T-cell (primary cell): ENCODE measurements at regions not wholly inside any gene's neighbourhood (a gene's known extent, or its start where the extent isn't known, plus 50 kb on each side); places are given as distances from the start of the nearest gene placed in this dataset.
A peak's percentile ranks its signal among the peaks of the same experiment; 100 is the strongest.
"Not testable (repeated sequence)": the region's sequence is repeated elsewhere in the genome, so short reads cannot be mapped to it uniquely, and the experiment has no call there.

Source experiments
- ATAC-seq, 4 experiments: fragments of 200-7000 bp in 3 of 4; fragments of 150-1000 bp in 1 of 4; cut with Tn5 transposase; replicated peaks in 1 of 4; 1 replicate in 3 of 4; 2 replicates in 1 of 4; pipeline ENCODE4 v1.10.0; 2021; ENCODE audit warnings: moderate library complexity in 3 of 4, mild to moderate bottlenecking in 2 of 4, moderate number of reproducible peaks in 1 of 4
- CTCF ChIA-PET, 2 donors: fragments of 300-600 bp; sonication (Branson Sonifier 250); formaldehyde crosslinking; loops; one replicate each; lab custom pipeline; 2022; ENCODE audit warnings: antibody characterized with exemption in 2 of 2; lab: Charles Lee
- POLR2A ChIA-PET, 2 donors: fragments of 300-600 bp; sonication (Branson Sonifier 250); formaldehyde crosslinking; loops; one replicate each; lab custom pipeline; 2022; ENCODE audit warnings: antibody characterized with exemption in 2 of 2; lab: Charles Lee
- DNase-seq, 35 experiments: peaks; one replicate each; pipeline versions ENCODE4 v3.0.0 to v3.0.0-alpha.2; 2013 to 2023
- H3K27ac ChIP-seq: one replicate; pipeline ENCODE4 v1.5.1; 2013; ENCODE audit warnings: low read length
- H3K27me3 ChIP-seq, 2 experiments: replicated peaks in 1 of 2; 1 replicate in 1 of 2; 2 replicates in 1 of 2; pipeline versions ENCODE4 v1.6.1 to v1.7.0; 2013; ENCODE audit warnings: low read length in 1 of 2, mixed read lengths in 1 of 2; ENCODE audit not compliant: control insufficient read depth in 2 of 2, insufficient read depth in 2 of 2; ENCODE audit errors: extremely low read depth in 1 of 2
- H3K36me3 ChIP-seq, 2 donors: 1 replicate in 1 of 2; 2 replicates in 1 of 2; pipeline versions ENCODE4 v1.6.1 to v1.7.0; 2013; ENCODE audit warnings: low read length in 1 of 2; ENCODE audit not compliant: control insufficient read depth in 2 of 2, insufficient read depth in 1 of 2; ENCODE audit errors: extremely low read depth in 1 of 2
- H3K4me1 ChIP-seq, 2 experiments: 1 replicate in 1 of 2; 2 replicates in 1 of 2; pipeline versions ENCODE4 v1.6.1 to v1.7.0; 2013; ENCODE audit warnings: low read length in 2 of 2, mixed read lengths in 1 of 2; ENCODE audit not compliant: insufficient read depth in 2 of 2, control insufficient read depth in 1 of 2; ENCODE audit errors: extremely low read depth in 1 of 2
- H3K4me3 ChIP-seq, 2 donors: 1 replicate in 1 of 2; 2 replicates in 1 of 2; pipeline versions ENCODE4 v1.5.1 to v1.7.0; 2013; ENCODE audit warnings: mild to moderate bottlenecking in 2 of 2, low read length in 1 of 2, moderate library complexity in 1 of 2; ENCODE audit not compliant: control insufficient read depth in 1 of 2; ENCODE audit errors: extremely low read depth in 1 of 2
- H3K9me3 ChIP-seq: 2 replicates; pipeline ENCODE4 v1.7.0; 2013
- H3K27ac Mint-ChIP-seq, 2 donors: one replicate each; pipeline ENCODE4 v1.8.0; 2020 to 2021; ENCODE audit warnings: mild to moderate bottlenecking in 2 of 2, mixed read lengths in 2 of 2
- H3K27me3 Mint-ChIP-seq, 2 donors: one replicate each; pipeline ENCODE4 v1.8.0; 2021 to 2022; ENCODE audit warnings: mixed read lengths in 2 of 2
- H3K36me3 Mint-ChIP-seq: one replicate; pipeline ENCODE4 v1.8.0; 2021; ENCODE audit warnings: mixed read lengths
- H3K4me1 Mint-ChIP-seq, 3 donors: one replicate each; pipeline ENCODE4 v1.8.0; 2020 to 2022; ENCODE audit warnings: mixed read lengths in 3 of 3, mild to moderate bottlenecking in 1 of 3
- H3K4me3 Mint-ChIP-seq, 3 donors: one replicate each; pipeline ENCODE4 v1.8.0; 2020 to 2022; ENCODE audit warnings: mild to moderate bottlenecking in 3 of 3, mixed read lengths in 3 of 3, moderate library complexity in 3 of 3
- H3K9me3 Mint-ChIP-seq, 3 donors: one replicate each; pipeline ENCODE4 v1.8.0; 2020 to 2022; ENCODE audit warnings: mixed read lengths in 3 of 3
- WGBS: methylation state at CpG from one replicate; pipeline ENCODE4 v1.1.5; 2013; ENCODE audit warnings: missing lambda C conversion rate; ENCODE audit not compliant: insufficient coverage; 5-methylcytosine and 5-hydroxymethylcytosine counted together

GRCh38 chr7:27457603-27458565, 204.8 kb downstream of the HIBADH start:
- H3K9me3 ChIP-seq, H3K36me3 Mint-ChIP-seq, H3K4me3 ChIP-seq, H3K27ac Mint-ChIP-seq, H3K4me3 Mint-ChIP-seq, CTCF ChIA-PET, H3K4me1 ChIP-seq, H3K4me1 Mint-ChIP-seq, POLR2A ChIA-PET, H3K36me3 ChIP-seq, H3K27ac ChIP-seq, H3K27me3 ChIP-seq, DNase-seq, H3K9me3 Mint-ChIP-seq: not testable (repeated sequence)
- H3K27me3 Mint-ChIP-seq, result peaks cover 23 to 30% of the 10 kb centered on the region in 2 donors
- 92% methylated on average over 20 of the region's 35 CpGs for WGBS
- ATAC-seq, result peak in 2 of 4 experiments; percentile 37 to 43

GRCh38 chr7:27459021-27459730, 203.5 kb downstream of the HIBADH start:
- Histone ChIP-seq H3K36me3 (no peaks in the 10 kb centered on the region), H3K27ac (no peak overlapping the region), H3K4me1 (no peaks in the 10 kb centered on the region), H3K4me3 (no peak overlapping the region), H3K9me3 (no peaks in the 10 kb centered on the region), H3K27me3 (peaks cover 2 to 6% of the 10 kb centered on the region in 2 experiments)
- ChIA-PET POLR2A (no interaction called here), CTCF (no interaction called here)
- DNase-seq, result no peak
- H3K9me3 Mint-ChIP-seq, result no peaks in the 10 kb centered on the region
- H3K4me3 Mint-ChIP-seq, result no peak overlapping the region
- WGBS, result 90% methylated on average over 3 of the region's 4 CpGs
- H3K27me3 Mint-ChIP-seq, result peaks cover 17 to 35% of the 10 kb centered on the region in 2 donors
- no peak for ATAC-seq
- no peaks in the 10 kb centered on the region for H3K4me1 Mint-ChIP-seq
- H3K36me3 Mint-ChIP-seq, result no peaks in the 10 kb centered on the region
- H3K27ac Mint-ChIP-seq, result no peak overlapping the region

GRCh38 chr7:27459731-27460053, 203.0 kb downstream of the HIBADH start:
- ChIA-PET CTCF (no interaction called here), POLR2A (no interaction called here)
- Mint-ChIP-seq H3K27me3 (peaks cover 16 to 35% of the 10 kb centered on the region in 2 donors), H3K9me3 (no peaks in the 10 kb centered on the region), H3K27ac (no peak overlapping the region), H3K4me1 (no peaks in the 10 kb centered on the region), H3K36me3 (no peaks in the 10 kb centered on the region), H3K4me3 (no peak overlapping the region)
- Histone ChIP-seq H3K27me3 (peaks cover under 1 to 2% of the 10 kb centered on the region in 2 experiments), H3K36me3 (no peaks in the 10 kb centered on the region), H3K27ac (no peak overlapping the region), H3K4me1 (no peaks in the 10 kb centered on the region), H3K9me3 (no peaks in the 10 kb centered on the region), H3K4me3 (no peak overlapping the region)
- ATAC-seq (no peak), DNase-seq (no peak)
- WGBS, result 100% methylated on average over 1 of the region's 2 CpGs

- Histone ChIP-seq H3K9me3 (no peaks in the 10 kb centered on the region), H3K27ac (no peak overlapping the region), H3K36me3 (no peaks in the 10 kb centered on the region), H3K4me3 (no peak overlapping the region), H3K27me3 (peaks cover 0 to 2% of the 10 kb centered on the region in 2 experiments), H3K4me1 (no peaks in the 10 kb centered on the region)
- DNase-seq (no peak), ATAC-seq (no peak)
- Mint-ChIP-seq H3K9me3 (no peaks in the 10 kb centered on the region), H3K36me3 (no peaks in the 10 kb centered on the region), H3K27me3 (peaks cover 31 to 52% of the 10 kb centered on the region in 2 donors), H3K27ac (no peak overlapping the region), H3K4me3 (no peak overlapping the region), H3K4me1 (no peaks in the 10 kb centered on the region)
- WGBS, result no CpG with 5 or more reads among the region's 8 CpGs
- CTCF ChIA-PET, result no interaction called here
- POLR2A ChIA-PET, result no interaction called here
Observed at GRCh38 chr7:27462575-27463270, 200.0 kb downstream of the HIBADH start.

GRCh38 chr7:27464970-27465369, 197.7 kb downstream of the HIBADH start:
- Histone ChIP-seq H3K27me3 (peaks cover 2 to 6% of the 10 kb centered on the region in 2 experiments), H3K4me1 (no peaks in the 10 kb centered on the region), H3K36me3 (no peaks in the 10 kb centered on the region), H3K9me3 (no peaks in the 10 kb centered on the region), H3K27ac (no peak overlapping the region), H3K4me3 (no peak overlapping the region)
- ChIA-PET POLR2A (no interaction called here), CTCF (no interaction called here)
- ATAC-seq (no peak), DNase-seq (no peak)
- Mint-ChIP-seq H3K27ac (no peak overlapping the region), H3K27me3 (peaks cover 28 to 49% of the 10 kb centered on the region in 2 donors), H3K9me3 (no peaks in the 10 kb centered on the region), H3K4me1 (no peaks in the 10 kb centered on the region), H3K36me3 (no peaks in the 10 kb centered on the region), H3K4me3 (no peak overlapping the region)
- WGBS, result 88% methylated on average over 2 of the region's 2 CpGs

GRCh38 chr7:27466703-27467102, 196.0 kb downstream of the HIBADH start:
- peaks cover 30 to 48% of the 10 kb centered on the region in 2 donors for H3K27me3 Mint-ChIP-seq
- H3K4me3 Mint-ChIP-seq, result no peak overlapping the region
- H3K9me3 Mint-ChIP-seq, result no peaks in the 10 kb centered on the region
- POLR2A ChIA-PET, result no interaction called here
- H3K27ac Mint-ChIP-seq, result no peak overlapping the region
- peaks cover 2 to 6% of the 10 kb centered on the region in 2 experiments for H3K27me3 ChIP-seq
- DNase-seq, result no peak
- whole genome bisulfite sequencing, result no CpG with 5 or more reads among the region's 5 CpGs
- H3K4me3 ChIP-seq, result no peak overlapping the region
- H3K27ac ChIP-seq, result no peak overlapping the region
- H3K9me3 ChIP-seq, result no peaks in the 10 kb centered on the region
- H3K36me3 Mint-ChIP-seq, result no peaks in the 10 kb centered on the region
- no peaks in the 10 kb centered on the region for H3K4me1 Mint-ChIP-seq
- no peaks in the 10 kb centered on the region for H3K4me1 ChIP-seq
- no peaks in the 10 kb centered on the region for H3K36me3 ChIP-seq
- no peak for ATAC-seq
- CTCF ChIA-PET, result no interaction called here
